ENCODE measurements at regions not wholly inside any gene's neighbourhood (a gene's known extent, or its start where the extent isn't known, plus 50 kb on each side); places are given as distances from the start of the nearest gene placed in this dataset.
"Not testable (repeated sequence)": the region's sequence is repeated elsewhere in the genome, so short reads cannot be mapped to it uniquely, and the experiment has no call there.

- DNase-seq, result no peak
Measured at GRCh38 chr15:69660114-69660513, 207.5 kb downstream of the RPLP1 start.

GRCh38 chr15:69660658-69661405, 208.2 kb downstream of the RPLP1 start:
- DNase-seq, result no peak

- peak; percentile 10 for DNase-seq
Measured at GRCh38 chr15:69661446-69661845, 208.8 kb downstream of the RPLP1 start.

GRCh38 chr15:69661871-69662644, 209.4 kb downstream of the RPLP1 start:
- DNase-seq, result no peak

- no peak for DNase-seq
Measured at GRCh38 chr15:69662645-69663000, 210.0 kb downstream of the RPLP1 start.

- no peak for DNase-seq
Measured at GRCh38 chr15:69663441-69663840, 210.8 kb downstream of the RPLP1 start.

- no peak for DNase-seq
Measured at GRCh38 chr15:69663982-69664381, 211.4 kb downstream of the RPLP1 start.

GRCh38 chr15:69664572-69665571, 212.3 kb downstream of the RPLP1 start:
- peak; percentile 79 for DNase-seq

- DNase-seq, result no peak
Measured at GRCh38 chr15:69665641-69666111, 213.1 kb downstream of the RPLP1 start.

GRCh38 chr15:69666441-69666882, 213.8 kb downstream of the RPLP1 start:
- DNase-seq, result no peak

- DNase-seq, result no peak
Measured at GRCh38 chr15:69666921-69667811, 214.5 kb downstream of the RPLP1 start.

GRCh38 chr15:69668039-69668705, 215.6 kb downstream of the RPLP1 start:
- DNase-seq, result peak; percentile 87

GRCh38 chr15:69668963-69669362, 216.3 kb downstream of the RPLP1 start:
- no peak for DNase-seq

- no peak for DNase-seq
Measured at GRCh38 chr15:69669446-69669845, 216.8 kb downstream of the RPLP1 start.

- DNase-seq, result no peak
Measured at GRCh38 chr15:69673291-69673881, 220.8 kb downstream of the RPLP1 start.

- DNase-seq, result no peak
Measured at GRCh38 chr15:69675731-69676130, 223.1 kb downstream of the RPLP1 start.

GRCh38 chr15:69677403-69677802, 224.8 kb downstream of the RPLP1 start:
- no peak for DNase-seq

GRCh38 chr15:69679623-69680228, 227.1 kb downstream of the RPLP1 start:
- DNase-seq, result no peak

- not testable (repeated sequence) for DNase-seq
Measured at GRCh38 chr15:69684823-69685222, 232.2 kb downstream of the RPLP1 start.
